Hepatocyte (in vitro differentiated cells): ENCODE measurements at regions not wholly inside any gene's neighbourhood (a gene's known extent, or its start where the extent isn't known, plus 50 kb on each side); places are given as distances from the start of the nearest gene placed in this dataset.

Experiments
- DNase-seq: peaks from one replicate; pipeline ENCODE4 v3.0.0-alpha.2; 2016; ENCODE audit warnings: low spot score
- H2AFZ ChIP-seq: fragments of 200-600 bp; sonication (generic); 2 replicates; pipeline ENCODE4 v1.6.0; 2016; ENCODE audit warnings: antibody characterized with exemption, mild to moderate bottlenecking
- H3K27ac ChIP-seq: fragments of 200-600 bp; sonication (generic); 2 replicates; pipeline ENCODE4 v1.5.1; 2016; ENCODE audit warnings: mild to moderate bottlenecking
- H3K27me3 ChIP-seq: fragments of 200-600 bp; sonication (generic); 2 replicates; pipeline ENCODE4 v1.6.1; 2016
- H3K36me3 ChIP-seq: fragments of 200-600 bp; sonication (generic); replicated peaks from 2 replicates; pipeline ENCODE4 v1.5.1; 2016; ENCODE audit warnings: low read depth; ENCODE audit not compliant: insufficient read depth
- H3K4me1 ChIP-seq: fragments of 200-600 bp; sonication (generic); 2 replicates; pipeline ENCODE4 v1.5.1; 2016; ENCODE audit warnings: mild to moderate bottlenecking, moderate library complexity; ENCODE audit not compliant: insufficient read depth
- H3K4me2 ChIP-seq: fragments of 200-600 bp; sonication (generic); 2 replicates; pipeline ENCODE4 v1.6.0; 2016
- H3K4me3 ChIP-seq: fragments of 200-600 bp; sonication (generic); 2 replicates; pipeline ENCODE4 v1.5.1; 2016; ENCODE audit warnings: mild to moderate bottlenecking
- H3K79me2 ChIP-seq: fragments of 200-600 bp; sonication (generic); 2 replicates; pipeline ENCODE4 v1.6.0; 2017; ENCODE audit warnings: mild to moderate bottlenecking
- H3K9me2 ChIP-seq: fragments of 200-600 bp; sonication (generic); replicated peaks from 2 replicates; pipeline ENCODE4 v1.6.0; 2017; ENCODE audit warnings: mild to moderate bottlenecking; ENCODE audit not compliant: insufficient read depth
- H3K9me3 ChIP-seq: fragments of 200-600 bp; sonication (generic); 2 replicates; pipeline ENCODE4 v1.5.1; 2016; ENCODE audit warnings: low read depth, mild to moderate bottlenecking
- H4K20me1 ChIP-seq: fragments of 200-600 bp; sonication (generic); 2 replicates; pipeline ENCODE4 v1.6.0; 2016; ENCODE audit warnings: mild to moderate bottlenecking; ENCODE audit not compliant: insufficient read depth, poor library complexity, severe bottlenecking
- CTCF ChIP-seq: fragments of 200-600 bp; sonication (generic); IDR thresholded peaks from 2 replicates; pipeline ENCODE4 v1.5.1; 2016; ENCODE audit warnings: antibody characterized with exemption, mild to moderate bottlenecking; ENCODE audit not compliant: poor library complexity
- EZH2 ChIP-seq: fragments of 200-600 bp; sonication (generic); IDR thresholded peaks from 2 replicates; pipeline ENCODE4 v1.6.1; 2016; ENCODE audit warnings: antibody characterized with exemption, mild to moderate bottlenecking, borderline replicate concordance
- EZH2phosphoT487 ChIP-seq: fragments of 200-600 bp; sonication (generic); IDR thresholded peaks from one replicate; pipeline ENCODE4 v1.6.1; 2018; ENCODE audit warnings: antibody characterized with exemption, mild to moderate bottlenecking, low read depth, moderate library complexity; ENCODE audit not compliant: unreplicated experiment, severe bottlenecking
- WGBS: methylation state at CpG from one replicate; pipeline ENCODE4 v1.1.6; 2016; ENCODE audit warnings: low lambda C conversion rate; ENCODE audit errors: missing lambda C conversion rate; 5-methylcytosine and 5-hydroxymethylcytosine counted together

DNA sequence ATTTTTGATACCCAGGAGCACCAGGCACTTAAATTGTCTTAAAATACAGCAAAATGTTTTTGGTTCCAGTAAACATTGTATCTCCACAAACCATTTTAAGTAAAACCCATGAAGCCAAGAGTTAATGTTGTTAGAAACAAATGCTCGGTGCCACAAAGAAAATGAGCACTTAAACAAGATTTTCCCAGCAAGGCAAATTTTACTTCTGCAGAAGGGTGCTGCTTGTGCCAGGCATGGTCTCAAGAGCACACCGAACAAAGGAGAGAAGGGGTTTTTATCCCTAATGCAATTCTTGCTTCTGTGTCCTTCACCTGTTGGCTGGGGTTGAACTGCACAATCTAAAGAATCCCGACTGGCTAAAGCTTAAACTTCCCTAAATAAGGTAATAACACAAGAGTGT lies 286.7 kb downstream of the ADCYAP1 start:
- H3K4me3 ChIP-seq, result no peak overlapping the region
- no peaks in the 10 kb centered on the region for H3K9me2 ChIP-seq
- H3K79me2 ChIP-seq, result no peaks in the 10 kb centered on the region
- no peak overlapping the region for H3K4me2 ChIP-seq
- no peak for TF ChIP-seq EZH2
- TF ChIP-seq CTCF, result no peak
- TF ChIP-seq EZH2phosphoT487, result no peak
- H3K9me3 ChIP-seq, result no peaks in the 10 kb centered on the region
- no peaks in the 10 kb centered on the region for H4K20me1 ChIP-seq
- H3K4me1 ChIP-seq, result no peaks in the 10 kb centered on the region
- no peaks in the 10 kb centered on the region for H3K36me3 ChIP-seq
- DNase-seq, result no peak
- H3K27me3 ChIP-seq, result no peaks in the 10 kb centered on the region
- WGBS, result 77% methylated on average over 3 of the region's 3 CpGs
- no peak overlapping the region for H2AFZ ChIP-seq
- no peak overlapping the region for H3K27ac ChIP-seq

- Histone ChIP-seq H3K36me3 (no peaks in the 10 kb centered on the region), H3K27me3 (no peaks in the 10 kb centered on the region), H3K4me3 (no peak overlapping the region), H2AFZ (no peak overlapping the region), H4K20me1 (no peaks in the 10 kb centered on the region), H3K9me3 (no peaks in the 10 kb centered on the region), H3K4me2 (no peak overlapping the region), H3K79me2 (no peaks in the 10 kb centered on the region), H3K27ac (no peak overlapping the region), H3K9me2 (no peaks in the 10 kb centered on the region), H3K4me1 (no peaks in the 10 kb centered on the region)
- DNase-seq, result no peak
- TF ChIP-seq CTCF (no peak), EZH2 (no peak), EZH2phosphoT487 (no peak)
- 96% methylated on average over 1 of the region's 1 CpG for WGBS
Measured at GRCh38 chr18:1213126-1213525, 308.5 kb downstream of the ADCYAP1 start.

- Histone ChIP-seq H3K4me2 (no peak overlapping the region), H4K20me1 (no peaks in the 10 kb centered on the region), H3K4me1 (no peaks in the 10 kb centered on the region), H3K27ac (no peak overlapping the region), H2AFZ (no peak overlapping the region), H3K27me3 (no peaks in the 10 kb centered on the region), H3K79me2 (no peaks in the 10 kb centered on the region), H3K9me2 (no peaks in the 10 kb centered on the region), H3K4me3 (no peak overlapping the region), H3K36me3 (no peaks in the 10 kb centered on the region), H3K9me3 (no peaks in the 10 kb centered on the region)
- 81% methylated on average over 2 of the region's 2 CpGs for WGBS
- no peak for DNase-seq
- no peak for TF ChIP-seq EZH2
- no peak for TF ChIP-seq EZH2phosphoT487
- TF ChIP-seq CTCF, result no peak
Measured at GRCh38 chr18:1222880-1223279, 318.2 kb downstream of the ADCYAP1 start.

DNA sequence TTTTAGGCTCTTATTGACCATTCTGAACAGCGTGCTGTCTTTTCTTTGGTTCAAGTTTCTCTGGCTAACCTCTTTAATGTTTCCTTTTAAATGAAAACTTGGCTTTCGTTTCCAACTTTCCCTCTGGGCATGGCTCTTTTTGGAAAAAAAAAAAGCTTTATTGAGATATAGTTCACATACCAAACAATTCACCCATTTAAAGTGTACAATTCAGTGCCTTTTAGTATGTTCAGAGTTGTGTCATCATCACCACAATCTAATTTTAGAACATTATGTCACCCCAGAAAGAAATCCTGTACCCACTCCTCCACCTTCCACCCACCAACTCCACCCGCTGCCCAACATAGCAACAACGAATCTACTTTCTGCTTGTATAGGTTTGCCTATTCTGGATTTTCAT lies 322.4 kb downstream of the ADCYAP1 start:
- H3K4me2 ChIP-seq, result no peak overlapping the region
- no peak overlapping the region for H3K27ac ChIP-seq
- no peaks in the 10 kb centered on the region for H3K4me1 ChIP-seq
- no peaks in the 10 kb centered on the region for H4K20me1 ChIP-seq
- 89% methylated on average over 4 of the region's 4 CpGs for WGBS
- TF ChIP-seq CTCF (no peak), EZH2phosphoT487 (no peak), EZH2 (no peak)
- no peak overlapping the region for H3K4me3 ChIP-seq
- no peaks in the 10 kb centered on the region for H3K9me3 ChIP-seq
- H2AFZ ChIP-seq, result no peak overlapping the region
- no peaks in the 10 kb centered on the region for H3K27me3 ChIP-seq
- H3K79me2 ChIP-seq, result no peaks in the 10 kb centered on the region
- DNase-seq, result no peak
- H3K9me2 ChIP-seq, result no peaks in the 10 kb centered on the region
- H3K36me3 ChIP-seq, result no peaks in the 10 kb centered on the region
